SH-SY5Y (cell line): ENCODE measurements at regions not wholly inside any gene's neighbourhood (a gene's known extent, or its start where the extent isn't known, plus 50 kb on each side); places are given as distances from the start of the nearest gene placed in this dataset.

ENCODE experiments used
- GATA2 ChIP-seq: IDR thresholded peaks from 2 replicates; pipeline ENCODE4 v1.6.1; 2011; ENCODE audit warnings: mild to moderate bottlenecking, low read depth, low read length
- GATA3 ChIP-seq: IDR thresholded peaks from 2 replicates; pipeline ENCODE4 v1.6.1; 2011; ENCODE audit warnings: low read depth, mild to moderate bottlenecking, low read length, moderate library complexity

DNA sequence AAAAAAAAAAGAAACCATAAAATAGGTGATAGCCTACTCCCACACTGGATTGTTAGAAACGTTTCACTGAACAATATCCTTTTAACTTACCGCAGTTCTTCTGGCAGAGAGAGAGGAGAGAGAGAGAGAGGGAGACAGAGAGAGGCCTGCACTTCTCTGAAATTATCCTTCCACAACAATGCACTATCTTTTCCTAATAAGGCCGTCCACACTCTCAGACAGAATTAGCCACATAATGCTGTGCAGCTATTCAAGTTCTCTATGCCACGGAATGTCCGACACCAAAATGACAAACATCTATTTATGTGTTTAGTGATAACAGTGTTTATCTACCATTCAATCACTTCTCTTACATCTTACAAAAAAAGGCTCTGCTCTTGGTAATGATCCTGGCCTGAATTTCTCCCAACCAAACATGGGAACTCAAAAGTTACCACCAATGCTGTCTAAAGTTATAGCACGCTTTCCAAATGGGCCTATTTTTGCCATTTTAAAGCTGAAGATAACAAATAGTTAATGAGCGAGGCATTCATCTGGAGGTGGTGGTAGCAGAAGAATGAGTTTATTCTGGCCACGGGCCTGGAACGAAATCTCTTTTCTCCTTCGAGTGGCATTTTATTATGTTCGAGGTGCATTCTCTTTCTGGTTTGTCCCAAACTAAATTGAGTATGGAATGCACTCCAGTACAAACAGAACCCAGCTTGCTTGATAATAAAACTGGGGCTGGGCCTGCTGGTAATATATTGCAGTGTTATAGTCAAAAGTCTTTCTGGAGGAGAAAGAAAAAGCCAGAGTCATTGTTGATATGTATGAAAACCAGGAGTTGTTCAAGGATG lies 160.2 kb upstream of the SVIL start:
- no peak for TF ChIP-seq GATA2
- no peak for TF ChIP-seq GATA3
